Medulla oblongata (tissue), 1 donor: ENCODE measurements at regions not wholly inside any gene's neighbourhood (a gene's known extent, or its start where the extent isn't known, plus 50 kb on each side); places are given as distances from the start of the nearest gene placed in this dataset.
"Not testable (repeated sequence)": the region's sequence is repeated elsewhere in the genome, so short reads cannot be mapped to it uniquely, and the experiment has no call there.

Experiments
- DNase-seq: peaks from one replicate; pipeline ENCODE4 v3.0.0-alpha.2; 2015; ENCODE audit errors: extremely low spot score

DNA sequence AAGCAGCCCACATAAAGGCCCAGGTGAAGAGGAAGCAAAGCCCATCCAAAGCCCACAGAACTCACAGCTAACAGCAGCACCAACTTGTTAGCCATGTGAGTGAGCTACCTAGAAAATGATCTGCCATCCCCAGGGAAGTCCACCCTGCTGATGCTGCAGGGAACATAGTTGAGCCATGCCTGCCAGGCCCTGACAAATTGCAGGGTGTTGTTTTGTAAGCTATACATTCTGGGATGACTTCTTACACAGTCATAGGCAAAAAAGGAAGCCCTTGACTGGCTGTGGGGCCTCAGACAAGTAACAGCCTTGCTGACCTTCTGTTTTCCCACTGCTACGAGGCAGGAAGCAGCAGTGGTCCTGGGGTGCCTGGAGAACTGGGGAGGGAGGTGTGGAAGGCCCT lies 262.7 kb downstream of the MATN1 start:
- DNase-seq, result no peak

DNA sequence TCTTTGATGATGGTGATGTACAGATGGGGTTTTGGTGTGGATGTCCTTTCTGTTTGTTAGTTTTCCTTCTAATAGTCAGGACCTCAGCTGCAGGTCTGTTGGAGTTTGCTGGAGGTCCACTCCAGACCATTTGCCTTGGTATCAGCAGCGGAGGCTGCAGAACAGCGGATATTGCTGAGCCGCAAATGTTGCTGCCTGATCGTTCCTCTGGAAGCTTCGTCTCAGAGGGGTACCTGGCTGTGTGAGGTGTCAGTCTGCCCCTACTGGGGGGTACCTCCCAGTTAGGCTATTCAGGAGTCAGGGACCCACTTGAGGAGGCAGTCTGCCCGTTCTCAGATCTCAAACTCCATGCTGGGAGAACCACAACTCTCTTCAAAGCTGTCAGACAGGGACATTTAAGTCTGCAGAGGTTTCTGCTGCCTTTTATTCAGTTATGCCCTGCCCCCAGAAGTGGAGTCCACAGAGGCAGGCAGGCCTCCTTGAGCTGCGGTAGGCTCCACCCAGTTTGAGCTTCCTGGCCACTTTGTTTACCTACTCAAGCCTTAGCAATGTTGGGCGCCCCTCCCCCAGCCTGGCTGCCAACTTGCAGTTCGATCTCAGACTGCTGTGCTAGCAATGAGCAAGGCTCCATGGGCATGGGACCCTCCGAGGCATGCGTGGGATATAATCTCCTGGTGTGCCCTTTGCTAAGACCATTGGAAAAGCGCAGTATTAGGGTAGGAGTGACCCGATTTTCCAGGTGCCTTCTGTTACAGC lies 264.5 kb downstream of the MATN1 start:
- not testable (repeated sequence) for DNase-seq

DNA sequence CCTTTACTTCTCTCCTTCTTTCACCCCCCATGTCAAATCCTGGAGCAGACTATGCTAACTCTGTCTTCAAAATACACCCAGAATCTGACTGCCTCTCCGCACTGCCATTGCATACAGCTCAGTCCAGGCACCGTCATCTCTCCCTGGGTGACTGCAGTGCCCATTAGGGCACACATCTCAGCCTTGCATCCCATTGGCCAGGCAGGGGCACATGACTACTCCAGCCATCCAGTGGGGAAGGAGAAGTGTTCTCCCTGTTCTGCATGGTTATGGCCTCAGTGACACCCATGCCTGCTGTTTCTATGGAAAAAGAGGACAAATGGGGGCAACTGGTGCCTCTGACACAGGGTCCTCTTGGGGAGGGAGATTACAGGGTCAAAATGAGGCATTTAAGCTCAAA lies 270.5 kb downstream of the MATN1 start:
- no peak for DNase-seq

DNA sequence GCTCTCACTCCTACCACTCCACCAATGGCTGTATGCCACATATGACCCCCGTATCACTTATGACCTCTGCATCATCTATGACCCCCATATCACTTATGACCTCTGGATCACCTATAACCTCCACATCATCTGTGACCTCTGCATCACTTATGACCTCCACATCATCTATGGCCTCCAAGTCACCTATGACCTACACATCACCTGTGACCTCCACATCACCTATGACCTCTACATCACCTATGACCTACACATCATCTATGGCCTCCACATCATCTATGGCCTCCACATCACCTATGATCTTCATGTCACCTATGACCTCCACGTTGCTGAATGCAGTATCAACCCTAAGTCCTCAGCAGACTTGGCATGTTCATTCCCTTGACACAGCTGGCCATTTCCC lies 271.2 kb downstream of the MATN1 start:
- DNase-seq, result no peak

DNA sequence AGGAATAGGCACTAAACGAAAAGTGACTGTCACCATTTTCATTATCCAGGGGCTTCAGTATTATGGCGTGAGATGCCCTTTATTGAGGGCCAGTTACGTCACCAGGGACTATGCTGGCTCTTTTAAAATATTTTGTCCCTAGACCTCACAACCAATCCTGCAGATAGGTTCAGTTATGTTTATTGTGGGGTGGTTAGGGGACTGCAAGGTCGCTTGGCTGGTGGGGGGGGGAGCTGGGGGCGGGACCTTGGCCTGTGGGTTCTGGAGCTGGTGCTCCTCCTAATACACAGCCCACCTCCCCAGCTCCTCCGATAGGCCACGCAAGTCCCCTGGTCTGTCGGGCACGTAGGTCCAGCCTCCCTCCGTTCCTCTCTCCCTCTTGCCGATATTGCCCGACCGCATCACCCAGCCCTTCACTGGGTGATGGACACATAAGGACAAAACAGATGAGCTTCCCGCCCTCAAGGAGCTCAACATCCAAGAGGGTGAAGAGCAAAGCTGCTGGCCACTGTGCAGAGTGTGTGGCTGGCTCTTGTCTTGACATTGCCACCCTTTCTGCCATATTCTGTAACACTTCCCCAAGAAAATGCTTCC lies 271.8 kb downstream of the MATN1 start:
- DNase-seq, result no peak

DNA sequence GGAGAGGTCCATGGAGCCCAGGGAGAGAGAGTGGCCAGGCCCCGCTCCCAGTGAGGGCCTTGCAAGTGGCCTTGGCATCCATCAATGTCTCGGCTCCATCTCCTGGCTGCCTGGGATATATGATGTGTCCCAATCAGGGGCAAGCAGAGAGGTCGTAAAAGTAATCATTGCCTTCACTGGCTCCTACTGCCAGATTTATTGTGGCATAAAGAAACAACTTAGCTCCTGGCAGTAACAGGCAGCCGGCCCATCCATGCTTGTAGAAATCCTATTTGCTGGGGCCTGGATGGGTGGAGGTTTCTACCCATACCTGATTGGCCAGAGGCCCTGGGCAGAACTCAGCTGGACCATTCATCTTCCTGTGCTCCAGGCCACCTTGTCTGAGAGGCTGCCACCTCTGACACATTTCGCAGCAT lies 272.6 kb downstream of the MATN1 start:
- no peak for DNase-seq

DNA sequence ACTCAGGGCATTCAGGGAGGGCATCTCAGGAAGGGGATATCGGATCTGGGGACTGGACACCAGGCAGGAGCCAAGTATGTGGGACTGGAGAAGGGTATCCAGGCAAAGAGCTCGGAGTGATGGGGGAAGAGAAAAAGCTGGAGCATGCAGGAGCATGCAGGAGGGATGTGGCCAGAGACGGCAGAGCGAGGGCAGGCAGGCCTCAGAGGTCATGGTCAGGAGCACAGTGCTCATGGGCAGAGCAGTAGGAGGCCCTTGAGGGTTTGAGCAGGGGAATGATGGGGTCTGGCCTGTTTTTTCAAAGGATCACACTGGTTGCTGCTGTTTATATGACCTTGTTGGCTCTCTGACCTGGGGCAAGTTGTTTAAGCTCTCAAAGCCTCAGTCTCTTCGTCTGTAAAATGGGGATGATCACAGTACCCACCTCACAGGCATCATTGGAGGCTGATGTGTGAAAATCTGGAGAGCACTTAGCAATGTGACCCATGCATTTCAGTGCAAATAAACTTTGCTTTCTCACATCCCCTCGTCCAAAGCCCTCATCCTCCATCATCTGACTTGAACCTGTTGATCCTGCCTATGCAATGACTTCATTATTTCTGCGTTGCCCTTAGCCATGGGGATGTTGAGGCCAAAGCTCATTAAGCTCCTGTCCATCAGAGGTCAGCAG lies 273.1 kb downstream of the MATN1 start:
- DNase-seq, result no peak

DNA sequence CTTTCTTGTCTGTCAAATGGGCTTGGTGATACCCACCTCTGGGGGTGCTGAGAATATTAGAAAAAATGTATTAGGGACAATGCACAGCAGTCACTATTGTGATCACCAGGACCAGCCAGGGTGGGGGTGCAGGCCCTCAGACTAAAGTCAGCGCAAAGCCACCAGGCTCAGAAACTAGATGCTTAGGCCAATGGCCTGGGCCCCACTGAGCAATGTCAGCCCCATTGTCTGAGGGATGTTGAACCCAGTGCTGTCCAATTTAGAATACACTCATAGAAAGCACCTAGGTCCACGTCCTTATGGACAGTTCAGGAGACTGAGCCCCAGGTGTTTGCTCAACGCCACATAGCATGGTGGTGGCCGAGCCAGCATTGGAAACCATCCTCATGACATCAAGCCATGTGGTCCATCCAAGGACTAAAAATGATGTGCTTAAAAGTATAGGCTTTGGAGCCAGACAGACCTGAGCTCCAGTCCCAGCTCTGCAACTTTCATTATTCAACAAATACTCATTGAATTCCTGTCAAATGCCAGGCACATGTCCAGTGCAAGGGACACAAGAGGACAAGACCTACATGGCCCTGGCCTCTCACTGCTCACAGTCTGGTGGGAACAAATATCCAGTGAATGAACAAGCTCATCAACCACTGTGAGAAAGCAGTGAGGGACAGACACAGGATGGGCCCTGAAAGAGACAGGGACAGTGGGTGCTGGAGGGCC lies 273.8 kb downstream of the MATN1 start:
- no peak for DNase-seq

DNA sequence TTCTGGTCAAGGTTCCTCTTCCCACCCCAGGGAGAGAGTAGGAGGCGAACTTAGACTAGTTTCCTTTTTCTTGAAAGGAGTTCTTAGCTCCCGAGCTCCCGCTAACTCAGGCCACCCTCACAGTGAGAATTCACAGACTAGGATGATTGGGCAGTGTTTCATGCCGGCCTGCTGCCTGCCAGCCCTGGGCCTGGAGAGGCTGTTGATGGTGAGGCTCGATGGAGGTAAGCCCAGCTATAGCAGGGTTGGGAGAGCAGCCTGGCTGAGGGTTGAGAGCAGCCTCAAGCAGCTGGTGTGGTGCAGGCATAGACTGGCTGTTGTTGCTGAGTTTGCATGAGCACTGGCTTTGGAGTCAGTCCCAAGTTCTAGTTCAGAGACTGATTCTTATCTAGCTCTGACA lies 274.4 kb downstream of the MATN1 start:
- no peak for DNase-seq

DNA sequence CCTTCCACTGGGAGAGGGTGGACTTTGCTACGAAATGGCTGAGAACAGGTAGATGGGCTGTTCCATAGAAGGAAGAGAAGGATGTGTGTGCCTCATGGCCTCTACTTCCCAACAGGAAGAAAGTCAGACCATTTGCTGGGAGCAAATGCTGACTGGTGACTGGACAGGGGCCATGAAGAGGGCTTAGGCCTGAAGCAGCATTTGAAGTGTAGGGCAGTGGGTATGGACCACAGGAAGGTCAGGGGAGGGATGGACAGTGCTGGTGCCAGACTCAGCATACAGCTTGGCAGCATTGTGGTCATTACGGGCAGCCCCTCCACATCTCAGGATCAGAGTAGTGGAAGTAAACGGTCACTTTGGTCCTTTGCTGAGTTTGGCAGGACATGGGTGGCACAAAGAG lies 275.7 kb downstream of the MATN1 start:
- no peak for DNase-seq

DNA sequence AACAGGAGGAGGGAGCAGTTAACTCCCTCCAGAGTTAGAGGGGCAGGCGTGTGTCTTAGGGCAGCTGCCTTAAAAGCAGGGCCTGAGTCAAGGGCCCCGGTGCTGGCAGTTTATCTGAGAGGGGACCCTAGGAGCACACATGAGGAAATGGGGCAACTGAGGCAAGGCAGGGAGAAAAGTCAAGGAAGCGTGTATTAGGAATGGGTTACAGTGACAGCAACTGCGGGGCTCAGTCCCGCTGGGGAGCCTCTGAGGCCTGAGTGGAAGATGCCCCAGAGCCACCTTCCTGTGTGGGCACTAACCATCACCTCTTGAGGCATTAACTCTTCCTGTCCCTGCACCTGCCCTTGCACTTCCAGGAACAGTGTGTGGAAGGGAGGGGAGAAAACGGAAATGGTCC lies 276.3 kb downstream of the MATN1 start:
- DNase-seq, result no peak

DNA sequence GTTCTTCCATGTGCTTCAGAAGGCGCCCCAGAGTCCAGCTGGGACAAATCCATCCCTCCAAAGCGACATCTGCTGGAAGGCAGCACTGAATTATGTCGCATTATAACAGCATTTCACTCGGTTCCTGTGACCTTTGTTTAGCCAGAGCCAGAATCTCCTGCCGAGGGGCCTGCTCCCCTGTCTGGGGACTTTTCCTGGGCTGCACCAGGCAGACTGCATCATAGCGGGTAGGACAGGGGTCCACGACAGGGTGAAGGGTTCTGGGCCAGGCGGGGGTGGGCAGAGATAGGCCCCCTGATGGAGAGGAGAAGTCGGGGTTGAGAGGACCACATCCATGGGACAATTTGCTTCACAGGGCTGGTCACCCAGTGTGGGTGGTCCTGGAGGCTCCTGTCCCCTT lies 276.9 kb downstream of the MATN1 start:
- DNase-seq, result no peak

DNA sequence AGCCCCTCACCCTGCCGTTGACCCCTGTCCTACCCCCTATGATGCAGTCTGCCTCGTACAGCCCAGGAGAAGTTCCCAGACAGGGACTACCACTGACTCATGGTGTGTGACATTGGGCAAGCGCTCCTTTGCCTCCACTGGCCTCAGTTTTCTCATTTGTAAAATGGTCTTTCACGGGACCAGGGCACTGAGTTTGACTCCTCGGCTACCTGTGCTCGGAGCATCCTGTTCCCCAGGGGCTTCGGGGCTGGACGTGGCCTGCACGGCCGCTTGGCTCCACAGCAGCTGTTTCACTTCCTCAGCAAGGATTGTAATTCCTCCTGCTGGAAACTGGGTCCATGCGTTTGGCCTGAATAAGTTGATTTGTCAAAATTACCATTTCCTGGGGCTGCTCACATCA lies 277.3 kb downstream of the MATN1 start:
- DNase-seq, result no peak

DNA sequence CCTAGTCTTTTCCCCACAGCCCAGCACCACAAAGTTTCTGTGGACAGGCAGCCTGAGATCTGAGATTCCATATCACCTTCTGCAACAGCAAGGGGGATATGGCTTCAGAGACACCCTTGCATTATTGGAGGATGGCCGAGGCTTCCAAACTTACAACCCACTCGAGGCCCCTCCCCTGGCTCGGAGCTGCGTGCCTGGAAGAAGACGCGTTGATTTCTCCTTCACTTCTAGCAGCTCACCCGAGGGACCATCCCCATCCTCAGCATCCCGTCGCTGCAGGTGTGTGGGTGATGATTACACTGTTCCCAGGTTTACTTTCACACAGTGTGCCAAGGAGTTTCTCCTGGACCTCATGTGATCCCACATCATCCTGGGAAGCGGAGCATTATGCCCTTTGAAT lies 277.9 kb downstream of the MATN1 start:
- no peak for DNase-seq

DNA sequence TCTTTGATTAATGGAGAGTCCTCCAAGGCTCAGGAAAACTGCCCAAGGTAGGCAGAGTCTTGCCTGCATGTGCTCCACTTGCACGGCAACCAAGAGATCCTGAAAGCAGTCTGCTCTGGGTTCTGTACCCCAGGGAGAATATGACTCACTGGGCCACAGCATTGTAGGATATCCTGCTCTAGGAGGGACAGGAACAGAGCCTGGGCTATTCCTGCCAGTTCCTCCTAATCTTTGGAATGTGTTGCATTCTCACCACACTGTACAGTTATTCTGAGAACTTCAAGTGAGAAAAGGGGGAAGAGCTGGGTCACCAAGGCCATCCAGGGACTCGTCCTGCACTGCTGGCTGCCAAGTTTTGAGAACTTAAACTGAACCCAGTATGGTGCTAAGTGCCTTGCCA lies 278.5 kb downstream of the MATN1 start:
- DNase-seq, result no peak

DNA sequence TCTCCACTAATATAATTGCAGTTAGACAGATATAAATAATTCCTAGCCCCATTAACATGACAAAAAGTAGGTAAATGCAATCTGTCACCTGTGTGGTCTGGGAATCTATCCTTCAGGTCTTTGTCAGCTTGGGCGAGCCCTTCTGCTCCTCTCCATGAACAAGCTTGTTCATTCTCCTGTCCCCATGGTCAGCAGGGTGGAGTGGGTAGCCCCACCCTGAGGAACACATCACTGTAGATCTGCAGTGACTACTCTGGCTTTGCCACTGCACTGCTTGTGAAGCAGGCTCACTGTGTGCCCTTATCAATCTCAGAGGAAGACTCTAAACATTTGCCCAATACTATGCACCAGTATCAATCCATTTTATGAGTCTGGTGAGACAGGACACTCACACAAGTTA lies 279.0 kb downstream of the MATN1 start:
- no peak for DNase-seq

DNA sequence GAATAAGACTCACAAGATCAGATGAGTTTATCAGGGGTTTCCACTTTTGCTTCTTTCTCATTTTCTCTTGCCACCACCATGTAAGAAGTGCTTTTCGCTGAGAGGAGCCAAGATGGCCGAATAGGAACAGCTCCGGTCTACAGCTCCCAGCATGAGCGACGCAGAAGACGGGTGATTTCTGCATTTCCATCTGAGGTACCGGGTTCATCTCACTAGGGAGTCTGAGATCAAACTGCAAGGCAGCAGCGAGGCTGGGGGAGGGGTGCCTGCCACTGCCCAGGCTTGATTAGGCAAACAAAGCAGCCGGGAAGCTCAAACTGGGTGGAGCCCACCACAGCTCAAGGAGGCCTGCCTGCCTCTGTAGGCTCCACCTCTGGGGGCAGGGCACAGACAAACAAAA lies 285.1 kb downstream of the MATN1 start:
- DNase-seq, result not testable (repeated sequence)

DNA sequence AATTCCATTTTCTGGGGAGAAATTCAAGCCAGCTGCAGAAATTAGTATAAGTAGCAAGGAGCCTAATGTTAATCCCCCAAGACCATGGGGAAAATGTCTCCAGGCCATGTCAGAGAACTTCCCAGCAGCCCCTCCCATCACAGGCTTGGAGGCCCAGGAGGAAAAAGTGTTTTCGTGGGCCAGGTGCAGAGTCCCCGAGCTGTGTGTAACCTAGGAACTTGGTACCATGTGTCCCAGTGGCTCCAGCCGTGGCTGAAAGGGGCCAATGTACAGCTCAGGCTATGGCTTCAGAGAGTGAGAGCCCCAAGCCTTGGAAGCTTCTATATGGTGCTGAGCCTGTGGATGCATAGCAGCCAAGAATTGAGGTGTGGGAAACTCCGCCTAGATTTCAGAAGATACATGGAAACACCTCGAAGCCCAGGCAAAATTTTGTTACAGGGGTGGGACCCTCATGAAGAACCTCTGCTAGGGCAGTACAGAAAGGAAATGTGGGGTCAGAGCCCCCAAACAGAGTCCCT lies 286.3 kb downstream of the MATN1 start:
- no peak for DNase-seq

DNA sequence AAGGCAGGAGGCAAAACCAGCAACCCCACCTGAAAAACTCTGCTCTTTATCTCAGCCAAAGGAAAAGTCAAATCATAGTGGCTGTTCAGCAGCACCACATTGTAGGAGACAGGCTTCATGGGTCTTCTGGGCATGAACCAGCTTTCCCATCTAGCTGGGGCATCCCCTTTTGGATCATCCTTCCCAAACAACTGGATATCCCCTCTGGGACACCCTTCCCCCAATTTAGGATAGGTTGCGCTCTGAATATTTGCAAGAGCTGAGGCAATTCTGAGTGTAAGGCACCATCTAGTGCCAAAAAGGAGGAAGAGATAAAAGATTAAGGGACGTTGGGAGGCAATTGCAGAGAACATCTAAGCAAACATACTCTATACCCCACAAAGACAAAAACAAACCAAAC lies 295.8 kb downstream of the MATN1 start:
- no peak for DNase-seq

DNA sequence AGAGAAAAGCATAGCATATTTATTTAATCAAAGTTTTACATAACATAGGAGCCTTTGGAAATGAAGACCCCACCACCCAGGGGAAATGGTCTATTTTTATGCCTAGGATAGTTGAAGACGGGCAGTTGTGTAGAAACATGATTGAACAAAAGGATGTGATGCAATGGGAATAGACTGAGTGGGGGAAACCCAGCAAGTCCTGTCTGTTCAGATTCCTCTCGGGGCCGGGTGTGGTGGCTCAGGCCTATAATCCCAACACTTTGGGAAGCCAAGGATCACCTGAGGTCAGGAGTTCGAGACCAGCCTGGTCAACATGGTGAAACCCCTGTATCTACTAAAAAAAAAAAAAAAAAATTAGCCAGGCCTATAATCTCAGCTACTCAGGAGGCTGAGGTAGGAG lies 298.3 kb downstream of the MATN1 start:
- no peak for DNase-seq

DNA sequence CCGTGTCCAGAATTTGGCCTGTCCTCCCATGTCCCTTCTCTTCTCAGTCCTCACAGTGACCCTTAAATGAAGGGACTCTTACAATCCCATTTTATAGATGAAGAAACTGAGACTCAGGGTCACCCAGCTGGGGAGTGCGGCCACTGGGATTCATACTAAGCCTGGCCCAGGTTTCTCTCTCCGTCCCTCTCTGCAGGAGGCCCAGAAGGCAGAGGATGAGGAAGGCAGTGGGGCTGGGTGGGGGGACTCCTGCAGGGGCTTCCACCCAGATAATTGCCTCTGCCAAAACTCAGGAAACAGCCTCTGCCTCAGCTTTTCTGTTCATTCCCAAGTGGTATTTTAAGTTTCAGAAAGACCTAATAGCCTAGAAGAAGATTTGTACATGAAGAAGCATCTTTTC lies 299.8 kb downstream of the MATN1 start:
- DNase-seq, result no peak

DNA sequence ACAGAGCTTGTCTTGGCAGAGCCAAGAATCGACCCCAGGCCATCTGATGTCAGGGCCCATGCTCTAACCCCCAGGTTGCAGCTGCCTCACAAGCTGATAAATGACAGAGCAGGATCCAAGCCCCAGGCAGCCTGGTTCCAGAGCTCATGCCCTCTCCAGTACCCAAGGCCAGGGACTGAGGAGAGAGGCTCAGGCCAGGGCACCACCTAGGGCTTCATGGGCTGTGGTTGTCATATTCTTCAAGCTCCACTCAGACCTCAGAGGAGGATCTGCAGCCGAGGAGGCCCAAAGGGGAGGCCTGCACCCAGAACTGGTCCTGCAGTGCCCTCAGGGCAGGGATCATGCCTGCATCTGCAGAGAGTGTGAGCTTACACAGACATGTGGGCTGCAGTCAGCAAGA lies 301.1 kb downstream of the MATN1 start:
- no peak for DNase-seq
